AG10803 (cell line): ENCODE measurements at regions not wholly inside any gene's neighbourhood (a gene's known extent, or its start where the extent isn't known, plus 50 kb on each side); places are given as distances from the start of the nearest gene placed in this dataset.

ENCODE experiments used
- DNase-seq: peaks from one replicate; pipeline ENCODE4 v3.0.0; 2010; ENCODE audit warnings: low read depth
- H3K4me3 ChIP-seq: 2 replicates; pipeline ENCODE4 v1.5.1; 2011; ENCODE audit warnings: mild to moderate bottlenecking, low read length, control low read depth
- TF ChIP-seq, protein P1 (sequence below): conservative IDR thresholded peaks from 2 replicates; pipeline ENCODE4 v1.5.1; 2011; ENCODE audit warnings: mild to moderate bottlenecking, low read length, control low read depth, inconsistent platforms

- DNase-seq: no peak
- TF ChIP-seq, protein P1, sequence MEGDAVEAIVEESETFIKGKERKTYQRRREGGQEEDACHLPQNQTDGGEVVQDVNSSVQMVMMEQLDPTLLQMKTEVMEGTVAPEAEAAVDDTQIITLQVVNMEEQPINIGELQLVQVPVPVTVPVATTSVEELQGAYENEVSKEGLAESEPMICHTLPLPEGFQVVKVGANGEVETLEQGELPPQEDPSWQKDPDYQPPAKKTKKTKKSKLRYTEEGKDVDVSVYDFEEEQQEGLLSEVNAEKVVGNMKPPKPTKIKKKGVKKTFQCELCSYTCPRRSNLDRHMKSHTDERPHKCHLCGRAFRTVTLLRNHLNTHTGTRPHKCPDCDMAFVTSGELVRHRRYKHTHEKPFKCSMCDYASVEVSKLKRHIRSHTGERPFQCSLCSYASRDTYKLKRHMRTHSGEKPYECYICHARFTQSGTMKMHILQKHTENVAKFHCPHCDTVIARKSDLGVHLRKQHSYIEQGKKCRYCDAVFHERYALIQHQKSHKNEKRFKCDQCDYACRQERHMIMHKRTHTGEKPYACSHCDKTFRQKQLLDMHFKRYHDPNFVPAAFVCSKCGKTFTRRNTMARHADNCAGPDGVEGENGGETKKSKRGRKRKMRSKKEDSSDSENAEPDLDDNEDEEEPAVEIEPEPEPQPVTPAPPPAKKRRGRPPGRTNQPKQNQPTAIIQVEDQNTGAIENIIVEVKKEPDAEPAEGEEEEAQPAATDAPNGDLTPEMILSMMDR: no peak
- H3K4me3 ChIP-seq: no peak overlapping the region
Observed at GRCh38 chr9:1954238-1954637, 60.9 kb upstream of the SMARCA2 start.

DNA sequence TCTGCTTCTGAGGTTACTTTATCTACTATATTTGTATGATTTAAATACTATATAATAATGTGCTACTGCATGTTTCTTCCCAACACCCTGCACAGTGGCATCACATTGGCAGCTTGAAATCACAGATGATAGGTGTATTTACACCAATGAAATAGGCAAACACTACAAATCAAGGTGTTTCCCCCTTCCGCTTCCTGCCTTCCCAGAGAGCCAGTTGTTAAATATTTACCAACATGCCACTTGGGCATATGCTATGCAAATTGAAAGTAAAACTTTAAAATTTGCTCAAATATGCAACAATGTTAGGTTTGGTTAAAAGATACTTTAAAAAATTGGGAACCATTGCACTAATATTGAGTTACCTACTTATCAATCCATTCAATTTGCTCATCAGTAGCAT is 58.2 kb upstream of the SMARCA2 start:
- TF ChIP-seq, protein P1: no peak

GRCh38 chr9:1957856-1958255 is 57.3 kb upstream of the SMARCA2 start:
- H3K4me3 ChIP-seq: no peak overlapping the region
- TF ChIP-seq, protein P1: no peak
- DNase-seq: no peak

More for the DNA sequence above, 58.2 kb upstream of the SMARCA2 start:
- no peak for DNase-seq
- H3K4me3 ChIP-seq: no peak overlapping the region

- no peak overlapping the region for H3K4me3 ChIP-seq
- DNase-seq: no peak
- TF ChIP-seq, protein P1: no peak
Observed at GRCh38 chr9:1959371-1959770, 55.8 kb upstream of the SMARCA2 start.

- TF ChIP-seq, protein P1: no peak
- no peak overlapping the region for H3K4me3 ChIP-seq
- DNase-seq: no peak
Observed at GRCh38 chr9:1960342-1961042, 54.7 kb upstream of the SMARCA2 start.

GRCh38 chr9:1962122-1962521 is 53.0 kb upstream of the SMARCA2 start:
- peak; percentile 9 for DNase-seq
- H3K4me3 ChIP-seq: no peak overlapping the region
- TF ChIP-seq, protein P1: no peak

GRCh38 chr9:1962588-1963106 is 52.5 kb upstream of the SMARCA2 start:
- no peak overlapping the region for H3K4me3 ChIP-seq
- DNase-seq: no peak
- TF ChIP-seq, protein P1: no peak
